ENCODE measurements at regions not wholly inside any gene's neighbourhood (a gene's known extent, or its start where the extent isn't known, plus 50 kb on each side); places are given as distances from the start of the nearest gene placed in this dataset.
A peak's percentile ranks its signal among the peaks of the same experiment; 100 is the strongest.
"Not testable (repeated sequence)": the region's sequence is repeated elsewhere in the genome, so short reads cannot be mapped to it uniquely, and the experiment has no call there.

DNA sequence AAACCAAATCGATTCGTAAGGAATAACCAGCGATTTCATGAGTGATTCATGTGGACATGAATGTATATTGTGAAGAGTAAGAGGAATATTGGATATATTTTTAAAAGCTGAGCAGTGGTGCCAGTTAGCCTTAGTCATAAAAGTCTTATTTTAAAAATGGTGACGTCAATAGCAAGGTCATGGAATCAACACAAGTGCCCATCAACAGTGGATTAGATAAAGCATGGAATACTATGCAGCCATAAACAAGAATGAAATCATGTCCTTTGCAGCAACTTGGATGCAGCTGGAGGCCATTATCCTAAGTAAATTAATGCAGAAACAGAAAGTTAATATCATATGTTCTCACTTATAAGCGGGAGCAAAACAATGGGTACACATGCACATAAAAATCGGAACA is 89.0 kb upstream of the STOX2 start:
- DNase-seq (ENCODE audit: low spot score), result no peak

DNA sequence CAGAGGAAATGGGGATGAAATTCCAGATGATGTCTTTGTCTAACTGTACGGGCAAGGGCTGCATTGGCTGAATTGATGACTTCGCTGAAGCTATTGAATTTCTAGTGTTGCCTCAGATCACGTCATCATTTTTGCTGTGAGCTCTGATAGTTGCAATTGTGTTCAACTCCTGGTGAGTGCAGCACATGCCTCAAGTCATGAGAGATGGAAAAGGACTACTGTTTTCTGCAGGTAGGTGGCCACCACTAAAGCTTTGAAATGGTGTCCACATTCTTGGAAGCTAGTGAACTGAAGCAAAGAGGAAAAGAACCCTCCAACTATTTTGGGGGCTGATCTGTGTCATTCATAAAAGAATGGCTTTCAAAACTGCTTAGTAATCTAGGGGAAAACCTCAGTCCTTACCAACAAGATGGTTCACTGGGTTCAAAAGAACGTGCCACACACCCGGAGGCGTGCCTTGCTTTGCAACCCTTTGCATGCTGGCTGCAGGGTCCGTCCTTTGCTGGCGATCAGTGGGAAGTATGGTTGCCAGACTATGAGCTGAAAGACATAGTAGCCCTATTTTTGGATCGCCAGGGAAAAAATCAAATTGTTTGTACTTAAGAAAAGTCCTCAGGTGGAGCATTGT is 88.1 kb upstream of the STOX2 start:
- DNase-seq (ENCODE audit: low spot score), result no peak

DNA sequence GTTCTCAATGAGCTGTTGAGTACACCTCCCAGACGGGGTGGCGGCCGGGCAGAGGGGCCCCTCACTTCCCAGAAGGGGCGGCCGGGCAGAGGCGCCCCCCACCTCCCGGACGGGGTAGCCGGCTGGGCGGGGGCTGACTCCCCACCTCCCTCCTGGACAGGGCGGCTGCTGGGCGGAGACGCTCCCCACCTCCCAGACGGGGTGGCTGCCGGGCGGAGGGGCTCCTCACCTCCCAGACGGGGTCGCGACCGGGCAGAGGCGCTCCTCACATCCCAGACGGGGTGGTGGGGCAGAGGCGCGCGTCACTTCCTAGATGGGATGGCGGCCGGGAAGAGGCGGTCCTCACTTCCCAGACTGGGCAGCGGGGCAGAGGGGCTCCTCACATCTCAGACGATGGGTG is 86.5 kb upstream of the STOX2 start:
- DNase-seq (ENCODE audit: low spot score), result not testable (repeated sequence)

DNA sequence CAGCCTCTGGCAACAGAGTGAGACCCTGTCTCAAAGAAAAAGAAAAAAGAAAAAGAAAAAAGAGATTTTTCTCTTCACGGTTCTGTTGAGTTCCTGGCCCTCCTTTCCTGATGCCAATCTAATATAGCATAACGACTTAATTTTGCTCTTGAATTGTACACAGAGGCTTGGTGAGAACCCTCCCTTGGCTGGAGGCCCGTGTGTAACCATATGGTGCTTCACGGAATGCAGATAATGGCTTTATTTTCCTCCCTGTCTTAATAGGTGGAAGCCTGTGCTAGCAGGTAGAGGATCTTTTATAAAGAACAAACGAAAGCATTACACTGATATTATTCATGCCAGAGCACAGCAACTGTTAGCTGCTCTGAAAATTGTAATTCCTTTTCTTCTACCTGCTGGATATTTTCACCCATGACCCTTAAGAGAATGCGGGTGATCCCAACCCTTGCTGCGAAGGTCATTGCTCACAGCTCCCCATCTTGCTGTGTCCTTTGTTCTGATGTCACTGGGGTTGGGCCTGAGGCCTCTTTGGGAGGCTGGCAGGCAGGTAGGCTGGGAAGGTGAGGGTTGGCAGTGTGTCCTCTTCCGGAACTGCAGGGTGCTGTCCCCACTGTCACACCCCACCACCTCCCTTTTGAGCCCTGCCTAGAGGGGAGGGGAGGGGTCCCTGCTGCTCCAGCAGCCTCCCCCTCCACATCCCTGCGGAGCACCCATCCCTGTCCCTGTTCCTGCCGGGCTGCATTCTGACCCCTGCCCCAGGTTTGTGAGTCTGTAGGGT is 83.8 kb upstream of the STOX2 start:
- no peak for DNase-seq (ENCODE audit: low spot score)

DNA sequence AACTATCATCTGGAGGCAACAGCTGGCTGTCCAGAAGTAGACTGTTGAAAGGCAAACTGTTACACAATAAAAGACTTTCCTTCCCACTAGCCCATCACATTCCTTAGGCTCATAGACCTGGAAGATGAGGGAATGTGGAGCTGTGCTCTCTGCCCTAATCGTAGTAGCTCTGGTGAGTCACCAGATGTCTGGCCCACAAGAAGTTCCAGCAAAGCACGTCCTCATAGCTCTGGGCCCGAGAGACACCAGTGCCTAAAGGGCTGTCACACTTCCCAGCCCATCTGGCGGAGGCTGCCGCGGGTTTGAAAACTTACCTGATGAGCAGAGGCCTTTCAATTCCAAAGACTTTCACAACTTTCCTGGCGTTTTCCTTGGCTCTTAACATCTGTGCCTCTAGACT is 81.7 kb upstream of the STOX2 start:
- DNase-seq (ENCODE audit: low spot score), result no peak

DNA sequence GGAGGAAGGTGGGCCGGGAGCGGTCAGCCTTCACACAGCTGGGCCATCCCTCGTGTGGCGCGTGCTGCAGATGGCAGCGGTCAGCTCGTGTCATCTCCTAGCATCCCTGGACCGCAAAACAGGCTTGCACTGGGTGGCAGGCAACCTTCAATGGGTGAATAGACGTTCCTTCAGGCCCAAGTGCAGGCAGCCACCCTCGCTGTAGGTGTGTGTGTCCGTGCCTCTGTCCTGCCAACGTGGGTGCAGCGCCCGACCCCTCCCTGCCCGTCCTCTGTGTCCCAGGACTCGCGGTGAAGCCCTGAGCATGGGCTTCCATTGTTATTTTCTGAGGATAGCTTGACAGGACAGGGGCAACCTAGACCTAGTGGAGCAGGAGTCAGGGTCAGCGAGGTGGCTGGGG is 79.8 kb upstream of the STOX2 start:
- no peak for DNase-seq (ENCODE audit: low spot score)

DNA sequence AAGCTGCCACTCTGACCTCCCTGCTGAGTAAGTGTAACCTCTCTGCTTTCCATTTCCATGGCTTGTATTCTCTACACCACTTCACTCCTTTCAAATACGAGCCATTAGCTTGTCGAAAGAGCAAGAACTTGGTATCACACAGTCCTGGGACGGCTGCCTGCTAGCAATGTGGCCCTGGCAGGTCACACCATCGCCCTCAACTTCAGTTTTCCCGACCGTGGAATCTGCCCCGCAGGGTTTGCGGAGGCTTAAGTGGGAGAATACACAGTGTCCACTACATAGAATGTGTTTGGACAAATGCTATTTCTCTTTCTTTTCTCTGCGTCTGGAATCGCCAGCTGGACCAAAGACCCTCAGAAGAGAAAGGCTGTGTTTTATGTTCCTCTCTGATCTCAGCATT is 78.6 kb upstream of the STOX2 start:
- DNase-seq (ENCODE audit: low spot score), result no peak

DNA sequence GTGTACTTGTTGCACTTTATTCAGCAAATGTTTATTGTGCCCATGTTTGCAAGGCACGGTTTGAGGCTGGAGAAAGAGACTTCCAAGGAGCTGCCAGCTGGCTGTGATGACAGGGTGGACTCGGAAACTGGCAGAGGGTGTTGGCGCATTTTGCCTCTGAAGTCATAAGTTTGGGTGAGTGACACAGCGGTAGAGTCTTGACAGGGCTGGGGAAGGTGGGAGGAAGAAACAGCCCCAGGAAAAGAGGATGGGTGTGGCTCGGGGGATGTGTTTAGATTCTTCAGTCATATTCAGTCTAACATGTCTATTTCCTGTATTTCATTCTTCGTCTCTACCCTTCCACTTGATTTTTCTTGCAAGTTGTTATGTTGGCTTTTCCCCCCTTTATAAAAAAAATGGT is 77.0 kb upstream of the STOX2 start:
- DNase-seq (ENCODE audit: low spot score), result no peak

DNA sequence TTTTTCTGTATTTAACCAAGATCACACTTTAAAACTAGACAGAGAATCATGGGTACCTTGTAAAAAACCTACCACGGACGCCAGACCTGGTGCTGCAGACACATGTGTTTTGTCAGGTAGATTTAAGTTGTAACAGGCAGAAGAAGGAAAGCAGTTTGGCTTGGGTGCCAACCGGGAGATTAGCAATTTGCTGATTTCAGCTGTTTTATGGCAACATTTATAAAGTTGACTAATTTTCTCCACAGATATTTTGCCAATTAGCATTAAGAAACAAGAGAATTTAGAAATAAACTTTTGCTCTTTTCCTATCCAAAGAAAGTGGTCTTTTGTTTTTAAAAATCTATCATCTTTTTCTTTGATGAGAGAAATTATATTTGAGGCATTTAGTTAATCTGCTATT is 76.3 kb upstream of the STOX2 start:
- no peak for DNase-seq (ENCODE audit: low spot score)

DNA sequence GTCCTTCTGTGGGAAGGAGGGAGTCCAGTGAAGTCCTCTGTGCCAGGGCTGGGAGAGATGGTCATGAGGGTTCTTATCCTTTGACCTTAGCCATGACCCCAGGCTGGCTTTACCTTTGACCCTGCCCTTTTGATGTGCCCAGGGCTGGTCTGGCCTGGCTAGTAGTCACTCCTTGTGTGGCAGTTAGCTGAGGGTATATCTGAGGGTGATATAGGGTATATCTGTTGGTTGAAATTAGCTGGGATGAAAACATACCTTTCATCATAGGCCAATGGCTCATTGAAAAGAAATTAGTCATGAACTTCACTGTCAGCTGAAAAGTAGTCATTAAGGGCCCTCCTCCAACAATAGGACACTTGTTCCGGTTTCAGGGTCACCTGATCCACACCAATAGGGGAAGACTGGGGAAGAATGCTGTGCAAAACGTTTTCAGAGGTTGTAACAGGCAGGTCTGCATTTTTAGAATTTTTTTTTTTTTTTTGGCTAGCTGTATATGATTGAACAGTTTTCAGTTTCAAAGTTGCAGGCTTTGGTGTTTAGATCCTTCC is 74.6 kb upstream of the STOX2 start:
- DNase-seq (ENCODE audit: low spot score), result no peak

DNA sequence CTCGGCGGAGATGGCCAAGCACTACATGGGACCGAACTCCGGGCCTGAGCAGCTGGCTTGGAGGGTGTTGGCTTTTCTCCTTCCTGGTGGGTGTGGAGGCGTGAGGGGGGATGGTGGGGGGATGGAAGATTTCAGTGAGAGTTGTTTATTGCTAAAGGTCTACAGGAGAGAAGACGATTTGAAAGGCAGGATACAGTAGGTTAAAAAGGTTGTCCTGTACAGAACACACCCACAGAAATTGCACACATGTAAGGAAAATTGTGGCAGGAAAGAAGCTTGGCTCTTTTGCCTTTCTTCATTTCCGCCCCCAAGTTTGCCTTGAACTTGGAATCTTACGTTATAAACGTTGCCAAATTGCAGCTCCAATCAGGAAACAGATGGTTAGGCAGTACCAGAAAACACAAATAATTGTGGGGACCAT is 74.1 kb upstream of the STOX2 start:
- DNase-seq (ENCODE audit: low spot score), result no peak

DNA sequence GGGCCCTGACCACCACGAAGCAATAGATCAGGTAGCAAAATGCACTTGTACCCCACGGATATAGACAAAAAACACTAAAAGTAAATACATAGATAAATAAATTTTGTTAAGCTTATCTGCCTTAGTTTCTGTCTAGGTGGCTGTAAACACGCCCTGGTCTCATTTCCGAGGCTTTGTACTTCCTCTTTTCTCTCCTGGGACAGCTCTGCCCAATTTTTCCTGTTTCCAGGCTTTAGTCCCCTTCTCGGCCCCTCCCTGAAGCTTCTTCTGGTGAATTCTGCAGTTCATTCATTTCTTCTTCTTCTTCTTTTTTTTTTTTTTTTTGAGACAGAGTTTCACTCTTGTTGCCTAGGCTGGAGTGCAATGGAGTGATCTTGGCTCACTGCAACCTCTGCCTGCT is 73.4 kb upstream of the STOX2 start:
- DNase-seq (ENCODE audit: low spot score), result no peak

DNA sequence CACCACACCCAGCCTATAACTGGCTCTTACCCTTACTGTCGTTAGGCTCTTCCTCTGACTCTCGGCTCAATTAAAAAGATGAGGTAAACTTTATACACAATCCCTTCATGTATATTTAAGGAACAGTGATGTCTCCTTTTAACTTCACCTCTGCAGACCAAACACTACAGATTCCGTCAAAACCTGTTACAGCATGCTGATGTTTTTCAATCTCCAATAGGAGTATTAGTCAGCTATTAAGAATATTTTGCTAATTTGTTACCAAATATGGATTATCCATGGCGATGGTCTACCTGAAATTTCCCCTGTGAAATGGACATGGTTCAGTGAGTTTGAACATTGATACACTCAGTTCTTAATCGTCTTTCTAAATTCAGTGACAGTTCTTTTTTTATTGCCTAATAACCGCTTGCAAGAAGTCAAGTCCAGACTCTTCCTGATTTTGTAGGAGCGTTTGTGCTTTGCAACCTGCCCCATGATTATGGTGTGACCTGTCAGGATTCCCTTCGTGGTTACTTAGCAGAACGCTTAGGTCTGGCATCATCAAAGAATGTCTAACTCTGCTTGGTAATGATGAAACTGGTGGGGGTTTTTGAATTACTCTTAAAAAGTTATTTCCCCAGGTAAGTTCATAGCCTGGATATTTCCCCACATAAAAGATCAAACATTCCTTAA is 72.2 kb upstream of the STOX2 start:
- no peak for DNase-seq (ENCODE audit: low spot score)

DNA sequence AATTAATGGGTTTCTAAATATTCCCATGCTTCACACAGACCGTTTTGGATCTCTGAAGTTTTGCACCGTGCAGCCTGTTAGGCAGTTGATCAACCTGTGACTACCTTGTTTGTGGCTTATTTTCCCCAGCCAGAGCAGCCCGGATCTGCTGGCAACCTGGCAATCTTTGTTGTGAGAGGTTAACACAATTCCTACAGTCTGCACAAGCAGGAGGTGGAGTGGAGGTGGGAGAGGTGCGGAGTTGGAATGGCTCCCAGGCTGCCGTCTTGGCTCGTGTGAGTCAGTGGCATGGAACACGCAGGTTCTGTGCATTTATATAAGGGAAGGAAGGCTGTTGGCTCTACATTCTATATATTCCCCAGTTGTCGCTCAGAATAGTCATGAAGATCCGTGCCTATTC is 70.9 kb upstream of the STOX2 start:
- DNase-seq (ENCODE audit: low spot score), result no peak

DNA sequence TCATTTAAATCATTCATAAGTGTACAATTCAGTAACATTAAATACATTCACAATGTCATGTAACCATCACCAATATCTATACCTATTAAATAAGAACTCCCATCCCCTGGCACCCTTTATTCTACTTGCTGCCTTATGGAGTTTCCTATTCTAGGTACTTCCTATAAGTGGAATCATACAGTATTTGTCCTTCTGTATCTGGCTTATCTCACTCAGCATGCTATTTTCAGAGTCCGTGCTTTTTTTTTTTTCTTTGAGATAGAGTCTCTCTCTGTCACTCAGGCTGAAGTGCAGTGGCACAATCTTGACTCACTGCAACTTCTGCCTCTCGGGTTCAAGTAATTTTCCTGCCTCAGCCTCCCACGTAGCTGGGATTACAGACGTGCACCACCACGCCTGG is 67.9 kb upstream of the STOX2 start:
- DNase-seq (ENCODE audit: low spot score), result no peak

DNA sequence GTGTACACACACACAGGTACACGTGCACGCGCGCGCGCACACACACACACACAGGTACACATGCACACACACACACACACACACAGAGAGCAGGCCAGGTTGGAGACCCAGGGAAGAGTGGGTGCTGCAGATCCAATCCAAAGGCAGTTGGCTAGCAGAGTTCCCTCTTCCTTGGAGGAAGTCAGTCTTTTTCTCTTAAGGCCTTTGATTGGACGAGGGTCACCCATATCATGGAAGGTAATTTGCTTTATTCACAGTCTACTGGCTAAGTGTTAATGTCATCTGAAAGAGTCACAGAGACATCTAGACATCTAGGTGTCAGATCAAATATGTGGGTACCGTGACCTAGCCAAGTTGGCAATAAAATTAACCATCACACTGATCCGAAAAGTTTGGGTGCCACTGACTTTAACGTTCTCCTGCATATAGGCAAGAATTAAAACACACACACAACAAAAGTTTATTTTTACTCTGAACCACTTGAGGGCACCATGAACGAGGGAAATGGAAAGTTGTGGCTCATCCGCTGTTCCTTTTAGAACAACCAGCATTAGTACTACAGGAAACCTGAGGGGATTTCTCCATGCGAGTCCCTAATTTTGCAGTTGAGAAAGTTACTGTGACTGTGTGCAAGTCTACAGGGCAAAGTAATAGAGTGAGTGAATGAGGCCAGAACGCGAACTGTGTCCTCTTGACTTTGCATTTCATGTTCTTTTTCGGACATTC is 66.0 kb upstream of the STOX2 start:
- DNase-seq (ENCODE audit: low spot score), result no peak

DNA sequence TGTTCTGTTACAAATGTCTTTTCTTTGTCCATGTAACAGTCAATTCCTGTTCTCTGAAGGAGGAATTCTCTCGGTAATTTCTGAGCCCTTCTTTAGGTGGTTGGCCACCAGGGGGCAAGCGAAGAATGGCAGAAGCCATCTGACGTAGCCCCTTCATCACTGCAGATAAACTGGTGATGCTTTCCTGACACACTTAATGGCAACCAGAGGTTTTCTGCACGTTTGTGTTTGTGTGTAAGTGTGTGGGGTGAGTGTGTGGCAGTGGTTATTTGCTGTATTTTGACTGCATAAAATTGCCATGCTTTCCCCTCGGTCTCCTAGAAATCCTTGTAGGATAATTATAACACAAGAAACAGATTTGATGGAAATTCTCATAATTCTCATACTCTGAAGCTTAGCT is 64.8 kb upstream of the STOX2 start:
- peak; percentile 14 for DNase-seq (ENCODE audit: low spot score)

DNA sequence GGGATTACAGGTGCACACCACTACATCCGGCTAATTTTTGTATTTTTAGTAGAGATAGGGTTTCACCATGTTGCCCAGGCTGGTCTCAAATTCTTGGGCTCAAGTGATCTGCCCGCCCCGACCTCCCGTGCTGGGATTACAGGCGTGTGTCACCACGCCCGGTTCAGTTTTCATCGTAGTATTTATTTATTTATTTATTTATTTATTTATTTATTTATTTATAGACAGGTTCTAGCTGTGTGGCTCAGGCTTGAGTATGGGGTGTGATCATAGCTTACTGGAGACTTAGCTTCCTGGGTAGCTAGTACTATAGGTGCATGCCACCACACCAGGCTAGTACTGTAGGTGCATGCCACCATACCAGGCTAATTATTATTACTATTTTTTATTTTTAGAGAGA is 64.1 kb upstream of the STOX2 start:
- DNase-seq (ENCODE audit: low spot score), result no peak

DNA sequence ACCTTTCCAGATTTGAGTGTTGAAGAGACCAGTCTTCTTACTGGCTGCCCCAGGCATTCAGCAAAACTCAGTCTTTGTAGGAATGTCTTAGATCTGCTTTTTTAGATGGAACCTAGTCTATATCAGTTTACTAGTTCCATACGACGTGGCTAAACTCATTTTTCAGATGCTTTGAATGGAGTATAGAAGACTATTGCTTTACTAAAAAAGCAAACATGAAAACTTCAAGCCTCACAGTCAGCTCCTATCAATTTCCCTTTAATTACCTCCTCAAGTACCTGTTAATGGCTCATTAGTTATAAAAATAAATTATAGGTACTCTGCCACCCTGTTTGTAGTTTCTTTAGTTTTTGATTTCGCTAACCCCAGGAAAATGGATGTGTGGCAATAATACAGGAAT is 63.0 kb upstream of the STOX2 start:
- DNase-seq (ENCODE audit: low spot score), result no peak

DNA sequence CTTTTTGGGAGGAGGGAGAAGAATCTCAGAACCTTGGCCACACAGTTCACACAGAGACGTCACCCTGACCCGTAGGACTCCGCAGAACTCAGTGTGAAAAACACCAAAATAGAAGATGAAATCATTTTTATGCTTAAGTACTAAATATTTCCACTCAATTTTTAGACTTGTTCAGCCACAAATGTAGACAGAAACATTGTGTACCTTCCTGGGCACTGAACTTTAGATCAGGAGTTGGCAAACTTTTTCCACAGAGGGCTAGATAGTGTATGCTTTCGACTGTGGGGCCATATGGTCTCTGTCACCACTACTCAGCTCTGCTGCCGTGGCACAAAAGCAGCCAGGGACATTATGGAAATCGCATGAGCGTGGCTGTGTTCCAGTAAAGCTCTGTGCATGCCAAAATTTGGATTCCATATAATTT is 61.8 kb upstream of the STOX2 start:
- no peak for DNase-seq (ENCODE audit: low spot score)

DNA sequence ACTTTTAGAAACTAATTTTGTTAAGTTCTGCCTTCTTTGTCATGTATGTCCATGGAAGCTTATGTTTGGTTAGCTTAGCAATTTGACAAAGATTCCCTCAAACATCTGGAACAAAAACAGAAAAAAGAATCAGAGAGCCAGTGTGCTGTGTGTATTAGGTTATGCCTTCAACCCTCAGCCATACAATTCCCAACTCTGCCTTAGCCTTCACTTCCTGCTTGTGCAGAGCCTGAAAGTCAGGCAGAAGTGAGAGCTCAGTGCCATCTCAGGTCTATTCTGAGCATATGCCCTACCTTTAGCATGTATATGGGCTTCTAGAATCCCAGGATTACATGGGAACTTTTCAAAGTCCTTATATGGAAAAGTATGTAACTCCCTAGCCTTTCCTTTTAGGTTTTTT is 58.2 kb upstream of the STOX2 start:
- no peak for DNase-seq (ENCODE audit: low spot score)

DNA sequence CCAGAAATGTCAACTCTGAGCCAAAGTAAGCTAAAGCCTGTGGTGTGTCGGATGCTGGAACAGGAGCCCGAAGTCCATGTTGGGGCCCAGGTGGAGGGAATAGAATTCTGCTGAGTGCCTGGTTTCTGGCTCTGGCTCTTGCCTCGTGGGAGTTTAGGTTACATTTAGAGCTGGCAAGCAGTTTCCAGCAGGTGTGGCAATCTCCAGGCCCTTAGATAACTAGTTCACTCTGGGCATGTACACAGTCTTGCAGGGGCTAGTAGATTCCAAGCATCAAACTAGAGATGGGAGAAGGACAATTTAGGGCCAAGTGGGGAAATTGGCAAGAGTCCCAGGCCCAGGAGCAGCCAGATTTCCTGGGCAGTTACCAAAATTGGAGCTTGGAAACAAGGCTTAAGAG is 56.3 kb upstream of the STOX2 start:
- no peak for DNase-seq (ENCODE audit: low spot score)
